ENCODE measurements at regions not wholly inside any gene's neighbourhood (a gene's known extent, or its start where the extent isn't known, plus 50 kb on each side); places are given as distances from the start of the nearest gene placed in this dataset.

DNA sequence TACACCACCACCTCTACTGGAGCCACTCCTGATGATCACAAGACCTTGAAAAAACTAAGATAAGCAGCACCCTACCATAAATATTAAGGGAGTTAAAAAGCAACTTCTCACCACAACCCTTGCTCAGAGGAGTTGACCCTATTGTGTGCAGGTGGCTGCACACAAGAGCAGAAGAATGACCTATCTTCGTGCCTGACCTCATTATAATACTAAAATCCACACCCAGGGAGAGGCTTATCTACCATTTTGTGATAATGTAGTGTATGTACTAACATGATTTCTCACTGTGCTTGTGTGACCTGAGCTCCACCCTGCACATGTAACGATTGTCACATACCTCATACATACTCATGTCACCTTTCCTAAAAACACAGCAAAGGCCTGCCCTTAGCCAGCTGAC lies 205.0 kb upstream of the MBL2 start:
- no peak overlapping the region for H3K4me3 Mint-ChIP-seq (ENCODE audit: unreplicated experiment)
- Histone ChIP-seq H3K4me3 (ENCODE audit: low read depth, low read length) (no peak overlapping the region), H3K9me3 (no peaks in the 10 kb centered on the region; the same call in 1 of the 2 replicates), H3K4me1 (peaks cover 7% of the 10 kb centered on the region), H3K27me3 (replicated peaks; ENCODE audit: control insufficient read depth, insufficient read depth, low read length) (no peaks in the 10 kb centered on the region), H3K36me3 (ENCODE audit: control insufficient read depth, insufficient read depth, low read length) (peaks cover 4% of the 10 kb centered on the region; the same call in 1 of the 2 replicates)
- peaks cover 8% of the 10 kb centered on the region for H3K36me3 Mint-ChIP-seq (ENCODE audit: insufficient read depth, unreplicated experiment)
- H3K9me3 Mint-ChIP-seq (ENCODE audit: unreplicated experiment), result peaks cover 20% of the 10 kb centered on the region
- POLR2A ChIA-PET, result no interaction called here
- no peak for DNase-seq
- no peak overlapping the region for H3K27ac Mint-ChIP-seq (ENCODE audit: unreplicated experiment)
- CTCF ChIA-PET, result no interaction called here
- BruUV-seq (replicated peaks), result no TSS peak
- TF ChIP-seq, protein P1, sequence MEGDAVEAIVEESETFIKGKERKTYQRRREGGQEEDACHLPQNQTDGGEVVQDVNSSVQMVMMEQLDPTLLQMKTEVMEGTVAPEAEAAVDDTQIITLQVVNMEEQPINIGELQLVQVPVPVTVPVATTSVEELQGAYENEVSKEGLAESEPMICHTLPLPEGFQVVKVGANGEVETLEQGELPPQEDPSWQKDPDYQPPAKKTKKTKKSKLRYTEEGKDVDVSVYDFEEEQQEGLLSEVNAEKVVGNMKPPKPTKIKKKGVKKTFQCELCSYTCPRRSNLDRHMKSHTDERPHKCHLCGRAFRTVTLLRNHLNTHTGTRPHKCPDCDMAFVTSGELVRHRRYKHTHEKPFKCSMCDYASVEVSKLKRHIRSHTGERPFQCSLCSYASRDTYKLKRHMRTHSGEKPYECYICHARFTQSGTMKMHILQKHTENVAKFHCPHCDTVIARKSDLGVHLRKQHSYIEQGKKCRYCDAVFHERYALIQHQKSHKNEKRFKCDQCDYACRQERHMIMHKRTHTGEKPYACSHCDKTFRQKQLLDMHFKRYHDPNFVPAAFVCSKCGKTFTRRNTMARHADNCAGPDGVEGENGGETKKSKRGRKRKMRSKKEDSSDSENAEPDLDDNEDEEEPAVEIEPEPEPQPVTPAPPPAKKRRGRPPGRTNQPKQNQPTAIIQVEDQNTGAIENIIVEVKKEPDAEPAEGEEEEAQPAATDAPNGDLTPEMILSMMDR (IDR thresholded peaks at IDR 0.05; ENCODE audit: insufficient read depth in 1 of 2, low read depth in 1 of 2, low read length in 1 of 2, severe bottlenecking in 1 of 2, unreplicated experiment in 1 of 2), result no peak
- intact Hi-C loops (cut with micrococcal nuclease; ENCODE audit: unreplicated experiment), result no loop called here
- H3K4me1 Mint-ChIP-seq (ENCODE audit: low read depth, unreplicated experiment), result peaks cover 26% of the 10 kb centered on the region
- no peaks in the 10 kb centered on the region for H3K27me3 Mint-ChIP-seq (ENCODE audit: insufficient read depth, unreplicated experiment)

- Mint-ChIP-seq H3K27ac (ENCODE audit: unreplicated experiment) (peak overlapping the region; percentile 74), H3K36me3 (ENCODE audit: insufficient read depth, unreplicated experiment) (peaks cover 21% of the 10 kb centered on the region), H3K4me1 (ENCODE audit: low read depth, unreplicated experiment) (peaks cover 55% of the 10 kb centered on the region), H3K27me3 (ENCODE audit: insufficient read depth, unreplicated experiment) (no peaks in the 10 kb centered on the region), H3K4me3 (ENCODE audit: unreplicated experiment) (peak overlapping the region; percentile 40), H3K9me3 (ENCODE audit: unreplicated experiment) (peaks cover 36% of the 10 kb centered on the region)
- POLR2A ChIA-PET, result interaction anchor here (0.6 kb wide), 1 partner anchor 1277 kb away, joined by 4 read pairs; no protein-coding TSS in a partner anchor
- peak in 1 of 2 experiments; percentile 54 for DNase-seq
- BruUV-seq (replicated peaks), result no TSS peak
- Histone ChIP-seq H3K4me1 (peaks cover 60% of the 10 kb centered on the region), H3K36me3 (ENCODE audit: control insufficient read depth, insufficient read depth, low read length) (0 out of 2 replicates have a peak, but pooled peaks cover 2% of the 10 kb centered on the region), H3K4me3 (ENCODE audit: low read depth, low read length) (no peak overlapping the region), H3K9me3 (peaks cover 14% of the 10 kb centered on the region; the same call in 1 of the 2 replicates), H3K27me3 (replicated peaks; ENCODE audit: control insufficient read depth, insufficient read depth, low read length) (no peaks in the 10 kb centered on the region)
- CTCF ChIA-PET, result no interaction called here
- TF ChIP-seq, protein P1 (IDR thresholded peaks at IDR 0.05; ENCODE audit: insufficient read depth in 1 of 2, low read depth in 1 of 2, low read length in 1 of 2, severe bottlenecking in 1 of 2, unreplicated experiment in 1 of 2), result no peak
- intact Hi-C loops (cut with micrococcal nuclease; ENCODE audit: unreplicated experiment), result loop anchor here (1.0 to 5.0 kb wide), 3 partner anchors 39 to 84 kb away; no protein-coding TSS in a partner anchor
Measured at GRCh38 chr10:52967806-52968795, 195.5 kb upstream of the MBL2 start.

GRCh38 chr10:52966904-52967303 lies 194.3 kb upstream of the MBL2 start:
- CTCF ChIA-PET, result no interaction called here
- Histone ChIP-seq H3K27me3 (replicated peaks; ENCODE audit: control insufficient read depth, insufficient read depth, low read length) (no peaks in the 10 kb centered on the region), H3K4me3 (ENCODE audit: low read depth, low read length) (no peak overlapping the region), H3K4me1 (peaks cover 62% of the 10 kb centered on the region), H3K9me3 (peaks cover 14% of the 10 kb centered on the region; the same call in 1 of the 2 replicates), H3K36me3 (ENCODE audit: control insufficient read depth, insufficient read depth, low read length) (no peaks in the 10 kb centered on the region)
- intact Hi-C loops (cut with micrococcal nuclease; ENCODE audit: unreplicated experiment), result loop anchor here (1.0 to 5.0 kb wide), 2 partner anchors 11 to 65 kb away; no protein-coding TSS in a partner anchor
- Mint-ChIP-seq H3K9me3 (ENCODE audit: unreplicated experiment) (peaks cover 29% of the 10 kb centered on the region), H3K4me1 (ENCODE audit: low read depth, unreplicated experiment) (peaks cover 55% of the 10 kb centered on the region), H3K27ac (ENCODE audit: unreplicated experiment) (peak overlapping the region; percentile 74), H3K36me3 (ENCODE audit: insufficient read depth, unreplicated experiment) (peaks cover 16% of the 10 kb centered on the region), H3K4me3 (ENCODE audit: unreplicated experiment) (peak overlapping the region; percentile 2), H3K27me3 (ENCODE audit: insufficient read depth, unreplicated experiment) (no peaks in the 10 kb centered on the region)
- DNase-seq, result no peak
- POLR2A ChIA-PET, result no interaction called here
- TF ChIP-seq, protein P1 (IDR thresholded peaks at IDR 0.05; ENCODE audit: insufficient read depth in 1 of 2, low read depth in 1 of 2, low read length in 1 of 2, severe bottlenecking in 1 of 2, unreplicated experiment in 1 of 2), result no peak
- BruUV-seq (replicated peaks), result no TSS peak
